ENCODE measurements at regions not wholly inside any gene's neighbourhood (a gene's known extent, or its start where the extent isn't known, plus 50 kb on each side); places are given as distances from the start of the nearest gene placed in this dataset.
A peak's percentile ranks its signal among the peaks of the same experiment; 100 is the strongest.

DNA sequence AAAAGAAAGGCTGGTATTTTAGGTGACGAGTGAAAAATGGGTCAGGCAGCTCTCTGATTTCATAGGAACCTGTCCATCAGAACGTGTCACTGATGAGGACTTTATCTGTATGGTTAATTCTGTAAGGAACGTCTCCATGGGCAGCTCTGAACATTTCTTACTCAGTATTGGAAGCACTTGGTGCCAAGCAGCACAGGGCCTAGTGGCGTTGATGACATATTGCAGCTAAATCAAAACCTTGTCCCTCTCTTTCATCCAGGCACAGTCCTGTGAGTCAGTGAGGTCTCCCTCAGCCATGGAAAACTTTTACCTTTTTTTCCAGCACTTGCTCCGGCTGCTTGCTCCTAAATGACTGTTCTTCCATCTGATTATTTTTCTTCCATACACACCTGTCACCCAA lies 301.9 kb downstream of the DHX15 start:
- DNase-seq (ENCODE audit: low spot score): no peak

DNA sequence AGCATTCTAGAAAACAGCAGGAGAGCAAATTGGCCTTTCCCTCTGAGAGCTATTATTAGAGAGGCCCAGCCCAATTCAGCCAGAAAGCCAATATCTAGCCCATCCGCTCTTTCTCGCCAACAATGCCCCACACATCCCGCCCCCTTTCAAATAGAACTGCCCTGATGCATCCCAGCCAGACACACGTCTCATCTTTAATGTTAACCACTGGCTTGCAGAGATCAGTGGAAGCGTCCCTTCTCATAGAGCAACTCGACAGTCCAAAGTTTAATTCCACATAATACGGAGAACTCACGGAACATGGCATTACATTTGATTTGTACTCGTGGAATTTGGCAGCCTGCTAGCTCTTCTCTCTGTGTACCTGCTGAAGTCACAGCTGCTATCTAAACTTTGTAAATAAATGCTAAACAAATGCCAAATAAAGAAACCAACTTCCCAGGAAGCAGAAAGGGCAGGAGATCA lies 304.4 kb downstream of the DHX15 start:
- no peak for DNase-seq (ENCODE audit: low spot score)

DNA sequence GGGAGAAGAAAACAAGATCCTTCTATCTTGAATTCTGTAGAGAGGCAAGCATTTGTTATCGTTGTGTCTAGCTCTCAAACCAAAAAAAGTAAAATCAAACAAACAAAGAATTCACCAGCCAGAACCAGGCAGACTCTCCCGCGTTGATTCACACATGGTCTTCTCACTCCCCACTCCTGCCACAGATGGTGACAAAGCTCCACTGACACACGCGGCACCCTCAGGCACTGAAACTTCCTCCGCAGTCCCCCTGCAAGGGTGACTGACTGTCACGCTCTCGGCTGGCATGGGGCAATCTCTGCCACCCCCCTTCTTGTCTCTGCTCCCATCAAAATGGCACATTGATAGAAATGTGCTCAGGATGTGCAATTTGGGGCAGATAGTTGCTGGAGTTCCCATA lies 304.9 kb downstream of the DHX15 start:
- no peak for DNase-seq (ENCODE audit: low spot score)

DNA sequence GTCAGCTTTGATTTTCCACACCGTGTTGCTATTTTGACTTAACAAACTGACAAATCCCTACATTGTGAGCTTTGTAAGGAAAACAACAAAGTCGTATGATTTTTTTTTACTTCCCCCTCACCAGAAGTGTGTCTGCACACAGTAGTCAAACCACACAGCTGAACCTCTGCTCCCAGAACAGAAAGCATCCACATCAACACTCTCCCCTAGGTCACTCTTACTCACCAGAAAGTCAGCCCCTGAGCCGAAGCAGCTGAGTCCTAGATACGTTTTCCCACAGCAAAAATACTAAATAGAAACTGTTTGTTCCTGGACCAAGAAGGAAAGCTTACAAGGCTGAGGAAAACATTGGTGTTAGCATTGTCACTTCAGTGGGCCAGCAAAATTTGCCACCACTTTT lies 305.7 kb downstream of the DHX15 start:
- DNase-seq (ENCODE audit: low spot score): no peak

DNA sequence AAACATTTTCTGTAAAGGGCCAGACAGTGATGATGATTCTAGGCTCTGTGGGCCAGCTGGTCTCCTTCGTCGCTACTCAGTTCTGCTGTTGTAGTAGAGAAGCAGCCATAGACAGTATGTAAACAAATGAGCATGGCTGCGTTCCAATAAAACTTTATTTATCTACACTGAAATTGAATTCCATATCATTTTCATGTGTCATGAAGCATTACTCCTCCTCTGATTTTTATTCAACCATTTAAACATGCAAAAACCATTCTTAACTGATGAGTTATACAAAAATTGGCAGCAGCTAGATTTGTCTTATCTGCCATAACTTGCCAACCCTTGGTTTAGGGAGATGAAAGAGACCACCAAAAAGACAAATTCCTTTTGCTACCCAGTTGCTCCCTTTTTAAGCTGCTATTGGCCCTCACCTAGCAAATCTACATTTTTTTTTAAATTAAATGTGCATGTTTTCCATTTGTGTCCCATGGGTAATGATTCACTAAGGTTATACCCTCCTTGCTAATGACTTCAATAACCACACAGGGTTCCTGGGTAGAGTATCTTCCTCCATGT lies 309.9 kb downstream of the DHX15 start:
- no peak for DNase-seq (ENCODE audit: low spot score)

DNA sequence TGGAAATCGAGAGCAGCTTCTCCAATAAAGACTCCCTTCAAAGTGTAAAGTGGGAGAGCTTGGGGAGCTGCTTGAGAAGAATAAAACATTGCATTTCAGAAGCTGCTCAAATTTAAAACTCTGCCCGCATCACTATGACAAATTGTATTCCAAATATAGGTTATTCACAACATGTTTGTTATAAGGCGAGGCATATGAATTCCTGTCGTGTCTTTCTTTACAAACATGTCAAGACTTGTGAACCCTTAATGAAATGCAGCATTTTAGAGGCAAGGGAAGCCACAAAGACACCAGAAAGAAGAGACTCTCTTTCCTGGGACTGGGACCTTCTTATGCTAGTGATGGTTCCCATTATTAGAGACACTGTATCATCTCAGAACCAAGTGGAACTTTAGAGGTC lies 311.2 kb downstream of the DHX15 start:
- peak; percentile 2 for DNase-seq (ENCODE audit: low spot score)

DNA sequence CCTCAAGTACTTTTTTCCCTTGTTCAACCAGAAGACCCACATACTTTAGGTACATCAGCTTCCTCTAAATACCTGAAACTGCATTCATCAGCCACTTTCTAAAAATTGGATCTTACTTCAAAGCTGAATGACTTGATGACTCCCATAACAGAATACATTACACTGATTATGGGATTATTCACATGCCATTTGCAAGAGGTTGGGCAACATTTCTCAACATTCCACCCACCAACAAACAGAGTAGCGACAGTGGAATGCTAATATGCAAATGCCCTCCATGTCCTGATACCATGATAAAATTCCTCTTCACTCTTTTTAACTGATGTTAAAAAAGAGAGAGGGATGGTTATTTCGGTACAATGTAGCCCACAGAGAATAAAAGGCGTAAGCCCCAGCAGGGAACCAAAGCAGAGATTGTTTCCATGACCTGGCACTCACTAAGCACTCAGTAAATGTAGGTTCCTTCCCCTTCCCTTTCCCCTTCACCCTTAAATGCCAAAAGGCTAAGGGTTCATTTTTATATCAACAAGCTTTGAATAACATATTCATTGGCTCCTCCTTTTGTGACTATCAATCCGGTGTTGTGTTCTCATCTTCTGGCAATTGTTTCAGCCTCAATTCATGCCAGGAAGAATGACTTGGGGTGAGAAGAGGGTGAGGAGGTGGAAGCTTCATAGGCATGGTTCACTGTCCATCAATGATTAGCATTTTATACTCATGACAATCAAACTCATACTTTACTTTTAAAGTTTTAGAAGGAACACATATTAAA lies 317.2 kb downstream of the DHX15 start:
- DNase-seq (ENCODE audit: low spot score): no peak

DNA sequence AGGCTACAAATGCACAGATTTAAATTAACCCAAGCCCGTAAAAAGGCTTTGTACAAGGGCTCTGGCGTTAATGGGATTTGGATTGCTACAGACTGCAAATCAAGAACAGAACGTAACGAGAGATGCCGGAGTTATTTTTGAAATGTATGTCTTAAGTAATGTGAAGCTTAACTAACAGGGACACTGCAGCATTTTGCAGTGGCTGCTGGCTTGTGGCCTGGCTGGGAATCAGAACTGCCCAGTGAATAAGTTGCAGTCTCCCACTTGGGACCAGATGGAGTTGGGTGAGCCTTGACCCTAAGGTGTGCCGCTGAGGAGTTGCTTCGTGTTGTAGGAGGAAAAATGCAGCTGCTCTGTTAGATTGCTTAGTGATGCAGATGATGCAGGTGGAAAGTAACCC lies 318.4 kb downstream of the DHX15 start:
- no peak for DNase-seq (ENCODE audit: low spot score)

DNA sequence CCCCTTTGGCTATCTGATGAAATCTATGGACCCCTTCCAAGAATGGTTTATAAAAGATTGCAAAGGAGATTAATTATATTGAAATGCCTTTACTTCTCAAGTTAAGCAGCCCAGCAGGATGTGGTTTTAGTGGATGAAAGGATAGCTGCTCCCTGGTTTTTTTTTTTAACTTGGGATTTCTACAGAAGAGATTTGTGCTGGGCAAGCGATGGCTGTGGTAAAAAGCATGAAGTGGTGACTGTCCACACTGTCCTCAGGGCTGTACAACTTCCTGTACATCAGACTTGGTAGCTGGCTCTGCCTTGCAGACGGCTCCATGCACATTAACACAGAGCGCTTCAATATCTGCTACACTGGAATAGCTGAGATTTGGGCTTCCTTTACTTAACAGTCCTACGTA lies 321.7 kb downstream of the DHX15 start:
- DNase-seq (ENCODE audit: low spot score): no peak

DNA sequence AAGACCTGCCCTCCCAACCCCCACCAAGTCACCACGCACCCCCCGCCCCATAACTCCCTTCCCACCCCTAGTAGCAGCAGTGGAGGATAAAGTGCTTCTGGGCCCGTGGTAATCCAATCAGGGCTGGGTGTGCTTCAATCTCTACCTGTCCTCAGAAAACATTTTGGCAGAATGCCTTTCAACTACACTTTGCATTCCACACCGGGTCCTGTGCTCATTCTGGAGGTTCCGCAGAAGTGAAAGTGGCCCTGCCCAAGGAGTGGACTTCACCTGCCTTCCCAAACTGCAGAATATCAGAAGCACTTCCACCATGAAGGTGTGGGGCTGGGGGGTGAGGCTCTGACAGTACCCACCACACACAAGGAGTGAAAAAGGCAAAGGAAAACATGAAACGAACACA lies 322.3 kb downstream of the DHX15 start:
- DNase-seq (ENCODE audit: low spot score): no peak

DNA sequence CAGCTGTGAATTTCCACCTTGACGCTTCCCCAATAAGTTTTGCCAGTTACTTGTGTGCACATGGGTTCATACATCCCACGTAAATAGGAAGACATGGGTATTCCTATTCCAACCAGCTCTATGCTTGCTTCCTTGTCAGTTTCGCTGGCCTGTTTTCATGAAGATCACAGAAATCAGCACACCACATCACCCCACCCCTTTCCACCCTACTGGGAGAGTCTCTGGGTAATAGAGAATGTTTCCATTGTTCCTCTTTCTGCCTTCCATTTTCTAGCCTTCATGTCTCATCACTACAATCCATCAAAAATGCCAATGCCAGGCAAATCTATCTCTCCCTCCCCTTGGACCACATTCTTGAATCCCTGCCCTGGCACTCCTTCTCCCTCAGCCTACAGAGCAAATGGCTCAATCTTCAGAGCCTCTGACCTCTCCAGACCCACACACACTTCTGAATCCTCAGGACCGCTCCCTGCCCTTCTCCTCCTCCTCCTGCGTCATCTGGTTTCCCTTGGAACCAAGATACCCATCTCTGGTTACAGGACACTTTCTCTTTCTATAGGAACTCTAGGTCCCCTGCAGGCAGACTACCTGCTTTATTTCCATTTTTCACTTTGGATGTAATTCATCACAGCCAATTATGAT lies 323.3 kb downstream of the DHX15 start:
- DNase-seq (ENCODE audit: low spot score): no peak

DNA sequence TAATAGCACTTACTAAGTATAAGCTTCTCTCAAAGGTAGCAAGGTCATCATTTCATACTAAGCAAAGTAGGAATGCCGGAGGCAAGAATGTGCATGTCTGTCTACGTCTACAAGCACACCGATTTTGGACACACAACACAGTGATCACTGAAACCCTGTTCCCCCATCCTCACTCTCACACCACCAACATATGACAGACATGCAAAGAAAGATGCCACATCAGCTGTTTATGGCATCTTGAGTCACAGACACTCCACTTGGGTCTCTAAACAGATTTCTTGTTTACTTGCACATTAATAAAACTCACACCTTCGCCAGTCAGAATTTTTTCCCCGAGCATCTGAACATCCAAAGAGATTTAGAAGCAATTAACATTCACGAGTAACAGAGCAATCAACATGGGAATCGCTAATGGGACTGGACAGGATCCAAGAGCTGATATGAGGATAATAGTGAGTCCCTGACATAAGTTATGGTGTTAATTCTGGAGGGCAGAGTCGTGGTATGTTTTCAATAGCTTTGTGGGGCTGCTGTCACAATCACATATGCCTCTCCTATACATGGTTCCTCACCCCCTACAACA lies 324.1 kb downstream of the DHX15 start:
- no peak for DNase-seq (ENCODE audit: low spot score)

DNA sequence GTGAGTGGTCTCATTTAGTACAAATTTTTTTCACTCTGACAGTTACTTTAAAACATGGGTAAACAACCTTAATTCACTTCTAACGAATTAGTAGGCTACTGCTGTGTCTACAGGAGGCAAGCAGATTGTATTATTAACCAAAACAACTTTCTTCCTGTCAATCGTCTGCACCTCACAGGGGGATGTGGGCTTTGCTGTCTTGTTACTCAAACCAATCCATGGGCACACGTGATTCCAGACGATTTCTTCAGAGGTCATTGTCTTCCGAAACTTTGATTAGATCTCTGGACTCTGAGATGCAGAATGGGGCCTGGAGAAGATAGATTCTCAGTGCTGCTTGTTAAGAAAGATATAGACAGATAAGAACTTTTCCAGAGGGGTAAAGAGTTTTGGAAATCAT lies 327.8 kb downstream of the DHX15 start:
- no peak for DNase-seq (ENCODE audit: low spot score)

DNA sequence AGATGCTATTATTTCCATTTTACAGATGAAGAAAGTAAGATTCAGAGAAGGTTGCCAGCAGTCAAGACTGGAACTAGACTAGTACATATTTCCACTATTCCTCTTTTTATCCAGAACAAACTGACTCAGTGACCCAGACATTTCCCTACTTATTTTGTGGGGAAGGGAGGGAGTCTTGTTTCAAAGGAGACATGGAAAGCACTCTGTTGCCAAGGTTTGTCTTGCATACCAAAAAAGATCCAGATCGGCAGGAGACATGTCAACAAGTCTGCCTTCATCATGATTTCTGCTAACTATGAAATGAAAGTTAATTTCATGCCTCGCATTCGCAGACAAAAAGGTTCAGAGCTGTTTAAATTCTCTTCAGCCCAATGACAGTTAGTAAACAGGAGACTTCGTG lies 328.3 kb downstream of the DHX15 start:
- no peak for DNase-seq (ENCODE audit: low spot score)

DNA sequence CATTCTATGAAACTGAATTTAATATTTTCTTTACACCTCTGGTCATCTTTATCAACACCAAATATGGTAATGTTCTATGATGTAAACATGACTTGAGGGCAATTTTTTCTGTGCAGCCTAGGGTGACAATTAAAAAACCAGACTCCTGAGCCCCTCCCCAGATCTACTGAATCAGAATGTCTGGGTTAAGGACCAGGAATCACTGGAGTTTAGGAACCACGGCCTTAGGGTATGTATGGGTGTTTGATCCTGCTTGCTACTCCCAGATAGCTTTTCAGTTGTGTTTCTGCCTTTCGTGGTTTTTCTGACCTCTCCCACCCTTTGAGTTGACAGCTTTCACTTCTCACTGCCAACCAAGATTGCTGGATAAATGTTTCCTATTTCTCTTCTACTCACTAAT lies 332.2 kb downstream of the DHX15 start:
- DNase-seq (ENCODE audit: low spot score): no peak

DNA sequence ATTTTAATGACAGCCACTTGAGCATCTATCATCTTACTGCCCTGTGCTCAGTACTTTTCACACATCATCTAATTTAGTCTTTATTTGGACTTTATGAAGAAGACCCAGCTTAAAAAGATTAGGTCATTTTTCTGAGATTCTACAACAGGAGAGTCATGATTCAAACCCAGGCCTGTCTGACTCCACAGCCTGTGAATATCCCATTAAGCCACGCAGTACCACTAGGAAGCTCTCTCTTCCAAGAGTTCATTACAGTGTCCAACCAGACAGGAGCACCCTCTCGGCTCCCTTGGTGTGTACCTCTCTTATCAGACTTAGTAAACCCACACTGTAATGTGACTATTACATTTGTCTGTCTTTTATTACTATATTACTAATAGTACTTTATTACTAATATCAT lies 332.8 kb downstream of the DHX15 start:
- no peak for DNase-seq (ENCODE audit: low spot score)

DNA sequence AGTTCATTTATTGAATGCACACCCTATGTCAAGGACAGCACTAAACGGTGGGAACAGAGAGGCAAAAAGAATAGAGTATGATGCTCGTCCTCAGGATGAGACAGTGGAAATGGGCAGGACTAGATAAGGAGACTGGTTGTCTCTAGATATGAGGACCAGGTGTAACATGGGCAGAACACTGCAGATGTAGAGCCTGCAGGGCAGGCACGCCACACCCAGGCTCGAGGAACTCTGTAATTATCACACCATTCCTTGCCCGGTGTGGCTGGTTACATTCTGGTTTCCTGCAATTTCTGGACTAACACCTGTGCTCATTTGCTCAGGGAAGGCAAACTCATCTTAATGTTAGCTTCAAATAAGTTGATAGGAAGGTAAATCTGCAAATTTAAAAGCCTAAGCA lies 334.4 kb downstream of the DHX15 start:
- no peak for DNase-seq (ENCODE audit: low spot score)

DNA sequence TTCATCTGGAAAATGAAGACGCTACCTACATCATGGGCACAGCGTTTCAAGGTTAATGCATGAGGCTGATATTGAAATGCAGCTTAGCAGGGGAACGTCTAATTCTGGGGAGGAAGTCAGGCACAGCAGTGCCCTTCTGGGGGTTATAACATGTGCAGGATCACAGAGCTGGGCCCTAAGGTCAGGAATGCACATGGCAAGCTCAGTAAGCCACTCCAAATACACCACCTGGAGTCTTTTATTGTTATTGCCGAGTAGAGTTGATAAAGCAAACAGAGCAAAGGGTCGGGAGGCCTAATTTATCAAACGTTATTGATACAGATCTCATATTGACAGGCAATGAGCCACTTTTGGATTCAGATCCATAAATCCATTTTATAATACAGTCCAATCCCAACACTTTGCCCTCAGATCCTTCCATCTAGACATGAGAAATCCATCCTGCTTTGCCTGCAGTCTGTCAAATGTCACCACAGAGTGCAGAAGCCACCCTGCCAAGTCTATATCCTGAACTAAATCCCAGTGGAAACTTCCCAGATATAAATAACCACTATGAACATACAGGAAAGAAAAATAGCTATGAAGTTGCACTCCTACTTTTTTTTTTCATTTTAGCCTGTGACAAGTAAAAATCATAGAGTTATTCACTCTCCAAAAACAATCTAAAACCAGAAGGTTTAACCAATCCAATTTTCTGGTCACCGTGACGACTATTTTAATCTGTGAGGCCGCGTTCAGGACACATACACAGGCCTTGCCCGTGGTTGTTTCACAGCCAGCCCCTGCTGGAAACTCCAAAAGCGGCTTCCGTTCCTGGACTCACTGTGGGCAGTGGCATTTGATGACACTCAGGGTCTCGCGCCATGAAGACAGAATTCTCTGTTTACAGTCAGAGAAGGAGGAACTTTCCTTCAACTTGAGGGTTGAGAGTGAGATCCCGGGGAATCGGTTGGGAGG lies 335.4 kb downstream of the DHX15 start:
- no peak for DNase-seq (ENCODE audit: low spot score)

DNA sequence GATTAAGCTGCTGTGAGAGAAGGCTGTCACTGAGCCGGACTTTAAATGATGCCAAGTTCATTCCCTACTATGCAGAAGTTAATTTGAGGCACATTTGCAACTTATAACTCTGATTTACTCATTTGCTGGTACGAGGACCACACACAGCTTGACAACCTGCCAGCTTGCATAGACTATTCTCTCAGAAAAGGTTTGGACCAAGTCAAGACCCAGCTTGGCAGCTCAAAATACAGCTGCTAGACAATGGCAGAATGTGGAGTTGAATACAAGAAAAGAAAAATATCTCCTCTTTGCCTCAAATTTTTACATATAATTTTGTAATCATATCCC lies 338.9 kb downstream of the DHX15 start:
- no peak for DNase-seq (ENCODE audit: low spot score)

DNA sequence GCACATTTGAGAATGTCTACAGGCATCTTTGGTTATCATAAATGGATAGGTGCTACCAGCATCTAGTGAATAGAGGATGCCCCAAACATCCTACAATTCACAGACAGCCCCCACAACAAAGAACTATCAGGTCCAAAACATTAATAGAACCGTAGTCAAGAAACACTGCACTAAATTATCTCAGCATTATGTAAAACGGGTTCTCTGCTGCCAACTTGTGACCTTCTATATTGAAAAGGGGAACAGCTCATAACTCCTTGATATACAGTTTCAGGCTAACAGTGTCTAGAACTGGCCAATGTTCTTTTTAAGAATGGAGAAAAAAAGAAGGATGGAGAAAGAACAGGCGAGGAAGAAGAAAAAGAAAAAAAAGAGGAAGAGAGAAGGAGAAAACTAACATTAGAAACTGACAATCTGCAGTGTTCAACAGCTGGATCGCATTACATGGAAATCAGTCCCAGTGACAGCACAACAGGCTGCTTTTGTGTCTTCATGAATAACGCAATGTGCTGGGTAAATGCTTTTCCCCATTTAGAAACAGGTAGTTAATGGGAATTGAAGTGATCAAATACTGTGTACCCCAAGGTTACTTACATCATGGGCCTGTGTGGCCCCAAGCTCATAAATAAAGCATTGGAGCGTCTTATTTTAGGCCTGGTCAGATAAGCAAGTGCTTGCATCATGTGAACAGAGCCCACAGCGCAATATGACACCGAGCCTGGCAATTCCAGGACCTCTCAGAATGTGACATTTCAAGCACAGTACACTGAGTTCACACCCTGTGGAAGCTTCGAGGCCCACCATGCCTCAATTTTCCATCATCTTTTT lies 339.5 kb downstream of the DHX15 start:
- DNase-seq (ENCODE audit: low spot score): no peak

DNA sequence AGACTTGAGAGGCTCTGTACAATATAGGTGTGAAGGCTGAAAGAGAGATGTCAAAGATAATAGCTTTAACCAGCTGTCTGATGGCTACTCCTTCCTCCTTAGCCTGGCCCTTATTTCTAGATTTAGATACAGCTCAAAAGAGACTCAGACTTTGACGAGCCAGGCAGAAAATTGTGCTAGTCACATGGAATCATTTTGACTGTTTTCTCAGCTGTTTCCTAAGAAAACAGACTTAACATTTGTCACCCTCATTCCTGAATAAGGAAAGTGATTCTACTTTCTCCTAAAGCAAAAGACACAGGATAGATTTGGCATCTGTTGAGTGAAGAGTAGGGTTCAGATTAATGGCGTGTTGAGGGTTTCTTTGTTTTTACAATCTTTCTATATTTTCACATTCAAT lies 340.7 kb downstream of the DHX15 start:
- no peak for DNase-seq (ENCODE audit: low spot score)
